C4-2B (cell line): ENCODE measurements at regions not wholly inside any gene's neighbourhood (a gene's known extent, or its start where the extent isn't known, plus 50 kb on each side); places are given as distances from the start of the nearest gene placed in this dataset.

Source experiments
- H3K27ac ChIP-seq: fragments of 450-650 bp; 2 replicates; pipeline ENCODE4 v1.5.1; 2017
- ZFX ChIP-seq: fragments of 450-650 bp; IDR thresholded peaks from 2 replicates; pipeline ENCODE4 v1.6.1; 2017
- TF ChIP-seq, protein P1 (sequence below): fragments of 450-650 bp; conservative IDR thresholded peaks from 2 replicates; pipeline ENCODE4 v1.5.1; 2017; ENCODE audit warnings: mild to moderate bottlenecking

DNA sequence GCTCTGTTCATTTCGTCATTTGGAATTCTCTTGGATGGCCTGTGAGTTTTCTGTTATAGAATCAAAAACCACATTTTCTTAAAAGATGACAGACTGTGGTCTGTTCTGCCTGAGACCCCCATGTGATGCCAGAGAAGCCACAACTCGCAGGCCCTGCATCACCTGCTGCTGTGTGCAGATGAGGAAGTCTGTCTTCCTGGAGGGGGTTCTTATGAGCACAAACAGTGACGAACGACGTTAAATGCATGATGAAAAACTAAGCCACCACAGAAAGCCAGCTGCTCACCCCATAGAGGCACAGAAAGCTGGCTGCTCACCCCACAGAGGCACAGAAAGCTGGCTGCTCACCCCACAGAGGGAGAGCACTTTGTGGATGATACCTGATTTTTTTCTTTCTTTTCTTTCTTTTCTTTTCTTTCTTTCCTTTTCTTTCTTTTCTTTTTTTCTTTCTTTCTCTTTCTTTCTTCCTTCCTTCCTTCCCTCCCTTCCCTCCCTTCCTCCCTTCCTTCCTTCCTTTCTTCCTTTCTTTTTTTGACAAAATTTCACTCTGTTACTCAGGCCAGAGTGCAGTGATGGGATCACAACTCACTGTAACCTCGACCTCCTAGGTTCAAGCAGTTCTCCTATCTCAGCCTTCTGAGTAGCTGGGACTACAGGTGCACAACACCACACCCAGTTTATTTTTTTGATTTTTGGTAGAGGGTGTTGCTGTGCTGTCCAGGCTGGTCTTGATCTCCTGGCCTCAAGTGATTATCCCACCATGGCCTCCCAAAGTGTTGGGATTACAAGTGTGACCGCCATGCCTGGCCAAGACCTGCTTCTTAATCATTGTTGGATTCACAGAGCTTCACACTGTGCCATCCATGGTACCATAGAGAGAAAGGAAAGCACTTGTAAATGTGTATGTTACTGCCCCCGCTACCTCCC lies 1191.4 kb downstream of the UQCRFS1 start:
- TF ChIP-seq ZFX = no peak
- TF ChIP-seq, protein P1, sequence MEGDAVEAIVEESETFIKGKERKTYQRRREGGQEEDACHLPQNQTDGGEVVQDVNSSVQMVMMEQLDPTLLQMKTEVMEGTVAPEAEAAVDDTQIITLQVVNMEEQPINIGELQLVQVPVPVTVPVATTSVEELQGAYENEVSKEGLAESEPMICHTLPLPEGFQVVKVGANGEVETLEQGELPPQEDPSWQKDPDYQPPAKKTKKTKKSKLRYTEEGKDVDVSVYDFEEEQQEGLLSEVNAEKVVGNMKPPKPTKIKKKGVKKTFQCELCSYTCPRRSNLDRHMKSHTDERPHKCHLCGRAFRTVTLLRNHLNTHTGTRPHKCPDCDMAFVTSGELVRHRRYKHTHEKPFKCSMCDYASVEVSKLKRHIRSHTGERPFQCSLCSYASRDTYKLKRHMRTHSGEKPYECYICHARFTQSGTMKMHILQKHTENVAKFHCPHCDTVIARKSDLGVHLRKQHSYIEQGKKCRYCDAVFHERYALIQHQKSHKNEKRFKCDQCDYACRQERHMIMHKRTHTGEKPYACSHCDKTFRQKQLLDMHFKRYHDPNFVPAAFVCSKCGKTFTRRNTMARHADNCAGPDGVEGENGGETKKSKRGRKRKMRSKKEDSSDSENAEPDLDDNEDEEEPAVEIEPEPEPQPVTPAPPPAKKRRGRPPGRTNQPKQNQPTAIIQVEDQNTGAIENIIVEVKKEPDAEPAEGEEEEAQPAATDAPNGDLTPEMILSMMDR = no peak
- no peak overlapping the region for H3K27ac ChIP-seq

DNA sequence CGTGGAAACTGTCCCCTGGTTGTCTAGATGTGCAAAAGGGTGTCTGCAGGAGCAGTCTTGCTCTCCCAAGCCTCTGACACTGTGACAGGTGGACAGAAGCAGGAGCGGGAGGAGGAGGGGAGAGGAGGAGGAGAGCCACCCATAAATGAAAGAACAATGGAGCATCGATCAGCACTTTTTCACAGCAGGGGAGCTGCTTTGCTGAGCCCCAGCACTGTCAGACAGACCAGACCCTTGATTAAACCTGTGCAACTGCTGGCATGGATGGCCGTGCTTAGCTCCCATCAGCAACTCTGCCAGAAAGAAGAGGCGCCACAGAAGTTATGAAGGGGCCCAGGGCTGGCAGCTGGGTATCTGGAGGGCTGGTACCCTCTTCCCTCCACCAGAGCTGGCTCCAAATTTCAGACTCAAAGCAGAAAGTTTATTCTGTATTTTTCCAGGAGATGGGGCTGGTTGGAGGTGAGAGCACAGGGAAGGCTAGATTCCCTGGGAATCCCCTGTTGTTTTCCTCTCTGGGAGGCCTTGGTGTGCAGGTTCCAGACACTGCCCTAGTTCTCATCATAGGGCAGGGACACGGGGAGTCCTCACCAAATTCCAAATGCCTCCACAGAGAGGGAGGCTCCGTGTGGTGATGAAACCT lies 1192.2 kb downstream of the UQCRFS1 start:
- H3K27ac ChIP-seq = no peak overlapping the region
- no peak for TF ChIP-seq ZFX
- TF ChIP-seq, protein P1 = no peak

DNA sequence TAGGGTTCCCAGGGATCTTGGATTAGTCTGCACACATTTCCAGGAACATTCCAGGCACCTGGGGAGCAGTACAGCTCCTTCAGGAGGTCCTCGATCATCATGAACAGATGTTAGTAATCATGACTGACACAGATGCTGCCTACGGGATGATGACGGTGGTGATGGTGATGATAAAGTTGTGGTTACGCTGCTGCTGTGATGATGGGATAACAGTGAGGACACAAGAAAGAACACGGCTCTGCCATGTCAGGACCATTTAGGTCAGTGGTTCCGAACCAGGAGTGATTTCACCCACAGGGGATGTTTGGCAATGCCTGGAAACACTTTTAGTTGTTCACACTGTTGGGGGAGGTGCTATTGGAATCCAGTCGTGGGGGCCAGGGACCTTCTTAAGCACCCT lies 1193.0 kb downstream of the UQCRFS1 start:
- H3K27ac ChIP-seq = no peak overlapping the region
- TF ChIP-seq, protein P1 = no peak
- TF ChIP-seq ZFX = no peak

DNA sequence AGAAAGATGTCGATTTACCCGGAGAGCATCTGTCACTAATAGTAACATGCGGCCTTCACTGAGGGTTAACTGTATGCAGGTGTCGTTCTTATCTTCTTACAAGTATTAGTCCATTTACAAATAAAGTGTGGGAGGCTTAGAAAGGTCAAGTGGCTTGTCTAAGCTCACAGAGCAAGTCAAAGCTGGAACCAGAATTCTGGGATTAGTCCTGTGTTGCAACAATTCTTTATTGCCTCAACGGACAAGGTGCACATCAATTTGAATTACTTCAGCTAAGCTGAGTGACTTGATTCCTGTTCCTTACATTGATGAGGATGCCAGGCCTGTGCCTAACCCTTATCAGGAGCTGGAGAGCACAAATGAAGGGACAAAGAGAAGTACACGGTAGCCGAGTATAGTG lies 1193.6 kb downstream of the UQCRFS1 start:
- no peak overlapping the region for H3K27ac ChIP-seq
- TF ChIP-seq ZFX = no peak
- TF ChIP-seq, protein P1 = no peak

DNA sequence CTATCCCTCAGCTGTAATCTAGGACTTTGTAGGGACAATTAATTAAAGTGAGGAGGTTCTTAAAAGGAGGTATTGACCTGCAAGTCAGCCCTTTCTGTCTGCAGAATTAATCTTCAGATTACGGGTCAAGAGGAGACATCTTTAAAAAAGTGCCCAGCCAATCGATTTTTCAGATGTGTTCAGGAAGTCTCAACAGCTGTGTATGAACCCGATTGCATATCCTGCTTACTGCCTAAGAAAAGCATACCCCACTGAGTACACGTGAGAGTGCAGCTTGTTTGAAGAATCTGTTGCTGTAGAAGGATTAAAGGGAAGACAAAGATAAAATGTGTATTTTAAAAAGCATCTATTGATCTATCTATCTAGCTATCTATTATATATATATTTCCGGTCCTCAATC lies 1194.5 kb downstream of the UQCRFS1 start:
- TF ChIP-seq, protein P1 = no peak
- TF ChIP-seq ZFX = no peak
- no peak overlapping the region for H3K27ac ChIP-seq

DNA sequence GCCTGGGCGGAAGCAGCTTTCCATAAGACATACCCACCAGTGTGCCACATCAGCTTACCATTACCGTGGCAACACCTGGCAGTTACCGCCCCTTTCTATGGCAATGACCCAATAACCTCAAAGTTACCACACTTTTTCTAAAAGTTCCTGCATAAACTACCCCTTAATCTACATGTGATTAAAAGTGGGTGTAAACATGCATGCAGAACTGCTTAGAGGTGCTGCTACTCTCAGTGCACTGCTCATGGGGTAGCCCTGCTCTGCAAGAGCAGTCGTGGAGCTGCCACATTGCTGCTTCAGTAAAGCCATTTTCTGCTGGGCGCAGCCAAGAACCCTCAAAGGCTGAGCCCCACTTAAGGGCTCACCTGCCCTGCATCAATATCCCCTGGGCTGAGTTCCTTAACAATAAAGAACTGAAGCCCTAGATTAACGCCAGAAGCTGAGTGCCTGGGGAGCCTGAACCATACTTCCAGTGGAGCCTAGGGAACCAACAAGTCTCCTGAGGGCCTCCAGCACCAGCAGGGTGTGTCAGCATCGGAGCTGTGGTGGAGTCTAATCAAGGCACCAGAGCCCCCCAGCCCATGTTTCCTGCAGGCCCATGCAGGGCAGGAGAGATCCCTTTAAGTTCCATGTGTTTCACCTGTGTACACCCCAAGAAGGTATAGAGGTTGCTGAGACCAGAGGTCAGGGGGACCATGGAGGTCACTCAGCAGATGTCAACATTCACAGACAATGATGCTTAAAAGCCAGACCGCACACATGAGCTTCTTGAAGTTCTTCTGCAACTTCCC lies 1198.1 kb downstream of the UQCRFS1 start:
- no peak overlapping the region for H3K27ac ChIP-seq
- TF ChIP-seq, protein P1 = no peak
- TF ChIP-seq ZFX = no peak

DNA sequence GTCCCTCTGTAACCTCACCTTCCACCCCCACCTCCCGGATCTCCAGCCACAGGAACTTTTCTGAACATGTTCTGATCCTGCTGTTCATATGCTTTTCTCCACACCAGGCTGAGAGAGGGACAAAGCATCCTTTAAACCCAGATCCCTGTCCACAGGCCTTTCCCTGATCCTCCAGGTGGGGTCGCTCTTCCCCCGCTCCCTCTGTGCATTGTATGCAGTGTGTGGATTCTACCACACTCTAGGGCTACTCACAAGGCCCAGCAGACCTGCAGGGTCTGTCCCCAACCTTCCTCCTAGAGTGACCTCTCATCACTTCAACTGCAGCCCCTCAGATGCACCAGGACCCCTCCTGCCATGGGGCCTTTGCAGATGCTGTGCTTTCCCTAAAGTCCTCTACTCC lies 1200.6 kb downstream of the UQCRFS1 start:
- no peak overlapping the region for H3K27ac ChIP-seq
- TF ChIP-seq ZFX = no peak
- TF ChIP-seq, protein P1 = peak; percentile 21
